HepG2 (cell line): ENCODE measurements at regions not wholly inside any gene's neighbourhood (a gene's known extent, or its start where the extent isn't known, plus 50 kb on each side); places are given as distances from the start of the nearest gene placed in this dataset.

Source experiments
- ATAC-seq: fragments of 200-7000 bp; cut with Tn5 transposase; 3 replicates; pipeline ENCODE4 v1.9.1; 2020; ENCODE audit warnings: mild to moderate bottlenecking, moderate library complexity
- BruUV-seq: library from RNA; stranded (reverse); fragments of 400-500 nt; replicated peaks from 2 replicates; lab custom pipeline; 2021; lab: Mats Ljungman, UMichigan
- CTCF ChIA-PET: fragments of 300-600 bp; formaldehyde crosslinking; extraction: SDS; loops from one replicate; lab custom pipeline; 2021; ENCODE audit warnings: low total read pairs, inconsistent platforms, low intra/inter-chr PET ratio; lab: Yijun Ruan, JAX
- POLR2A ChIA-PET: fragments of 350-600 bp; sonication (Branson Sonifier 250); formaldehyde crosslinking; loops from one replicate; lab custom pipeline; 2020; ENCODE audit warnings: antibody characterized with exemption, inconsistent platforms; lab: Yijun Ruan, JAX
- DNase-seq: peaks from one replicate; pipeline ENCODE4 v3.0.0-alpha.2; 2015; ENCODE audit warnings: low spot score
- FAIRE-seq: peaks from 3 replicates; lab custom pipeline; 2011; peaks lifted over from hg19 to GRCh38; lab: Jason Lieb, UNC
- H2AFZ ChIP-seq: one replicate; pipeline ENCODE4 v1.6.1; 2011; ENCODE audit warnings: low read length, inconsistent platforms
- H3K27ac ChIP-seq: fragments of 300-600 bp; 3 replicates; pipeline ENCODE4 v1.8.0; 2011; ENCODE audit warnings: mixed run types, mild to moderate bottlenecking, mixed read lengths, low read length, inconsistent platforms; ENCODE audit not compliant: insufficient read depth; ENCODE audit errors: extremely low read length
- H3K27me3 ChIP-seq, 2 experiments: fragments of 200-600 bp in 1 of 2; 2 replicates in 1 of 2; 3 replicates in 1 of 2; pipeline versions ENCODE4 v1.6.0 to v1.8.0; 2011; ENCODE audit warnings: low read length in 2 of 2, mild to moderate bottlenecking in 2 of 2, moderate library complexity in 2 of 2, inconsistent platforms in 1 of 2; ENCODE audit not compliant: insufficient read depth in 2 of 2, control insufficient read depth in 1 of 2
- H3K36me3 ChIP-seq, 2 experiments: fragments of 200-600 bp in 1 of 2; replicated peaks in 1 of 2; 2 replicates in 1 of 2; 3 replicates in 1 of 2; pipeline versions ENCODE4 v1.5.1 to v1.8.0; 2011; ENCODE audit warnings: low read length in 2 of 2, inconsistent platforms in 1 of 2; ENCODE audit not compliant: insufficient read depth in 2 of 2, control insufficient read depth in 1 of 2
- H3K4me1 ChIP-seq: 2 replicates; pipeline ENCODE4 v1.5.1; 2012; ENCODE audit warnings: low read length, inconsistent platforms; ENCODE audit not compliant: insufficient read depth
- H3K4me2 ChIP-seq: 2 replicates; pipeline ENCODE4 v1.6.0; 2011; ENCODE audit warnings: low read depth, low read length, inconsistent platforms
- H3K4me3 ChIP-seq, 3 experiments: fragments of 200-600 bp in 1 of 3; sonication (generic), shearing (Covaris generic) in 1 of 3; replicated peaks in 1 of 3; 2 replicates each; pipeline ENCODE4 v1.5.1; 2011 to 2016; ENCODE audit warnings: low read length in 3 of 3, inconsistent platforms in 2 of 3, low read depth in 2 of 3, mild to moderate bottlenecking in 2 of 3, control low read depth in 1 of 3, mixed read lengths in 1 of 3; ENCODE audit not compliant: insufficient read depth in 1 of 3
- H3K79me2 ChIP-seq: one replicate; pipeline ENCODE4 v1.6.1; 2011; ENCODE audit warnings: low read length, inconsistent platforms; ENCODE audit not compliant: insufficient read depth
- H3K9ac ChIP-seq: 2 replicates; pipeline ENCODE4 v1.6.0; 2011; ENCODE audit warnings: mild to moderate bottlenecking, low read depth, low read length, inconsistent platforms; ENCODE audit not compliant: insufficient read depth
- H3K9me3 ChIP-seq: 2 replicates; pipeline ENCODE4 v1.5.1; 2012; ENCODE audit warnings: mild to moderate bottlenecking, low read length
- H4K20me1 ChIP-seq: 2 replicates; pipeline ENCODE4 v1.6.0; 2011; ENCODE audit warnings: inconsistent platforms, mild to moderate bottlenecking, low read length, moderate library complexity; ENCODE audit not compliant: insufficient read depth
- ATF5 ChIP-seq: sonication (generic); formaldehyde crosslinking; IDR thresholded peaks from 2 replicates; pipeline ENCODE4 v1.4.0; 2020; ENCODE audit warnings: mild to moderate bottlenecking, low read depth, missing genetic modification reagents
- KDM5B ChIP-seq: sonication (generic); formaldehyde crosslinking; IDR thresholded peaks from 2 replicates; pipeline ENCODE4 v1.4.0; 2020; ENCODE audit warnings: missing genetic modification reagents, mild to moderate bottlenecking, borderline replicate concordance
- NR0B2 ChIP-seq: sonication (generic); formaldehyde crosslinking; IDR thresholded peaks from 2 replicates; pipeline ENCODE4 v1.4.0; 2020; ENCODE audit warnings: mild to moderate bottlenecking, missing genetic modification reagents
- ZNF281 ChIP-seq: sonication (generic); formaldehyde crosslinking; IDR thresholded peaks from 2 replicates; pipeline ENCODE4 v1.4.0; 2020; ENCODE audit warnings: missing genetic modification reagents, borderline replicate concordance
- ZNF460 ChIP-seq: sonication (generic); formaldehyde crosslinking; IDR thresholded peaks from 2 replicates; pipeline ENCODE4 v1.5.1; 2020; ENCODE audit warnings: missing genetic modification reagents, mild to moderate bottlenecking, borderline replicate concordance
- ZNF577 ChIP-seq: sonication (generic); formaldehyde crosslinking; IDR thresholded peaks from 2 replicates; pipeline ENCODE4 v1.4.0; 2020; ENCODE audit warnings: mild to moderate bottlenecking, low read depth, missing genetic modification reagents, borderline replicate concordance
- ZNF770 ChIP-seq: sonication (generic); formaldehyde crosslinking; IDR thresholded peaks from 2 replicates; pipeline ENCODE4 v1.5.0; 2020; ENCODE audit warnings: mild to moderate bottlenecking, missing genetic modification reagents
- WGBS: methylation state at CpG from one replicate; pipeline ENCODE4 v1.1.6; 2017; ENCODE audit warnings: low lambda C conversion rate; 5-methylcytosine and 5-hydroxymethylcytosine counted together
- in situ Hi-C: cut with HindIII; loops from 2 replicates; pipeline ENCODE4 v1.10.0; 2017; ENCODE audit warnings: low pct_unique_long_range_greater_than_20kb; ENCODE audit not compliant: extremely low pct_ligation_motif_present
- intact Hi-C: fragments of 100-400 bp; cut with micrococcal nuclease; formaldehyde crosslinking; loops from one replicate; pipeline ENCODE4 v1.10.0; 2022; ENCODE audit not compliant: unreplicated experiment

- ChIA-PET POLR2A (no interaction called here), CTCF (no interaction called here)
- H3K27ac ChIP-seq: no peak overlapping the region
- H3K9ac ChIP-seq: no peak overlapping the region
- H2AFZ ChIP-seq: no peak overlapping the region
- TF ChIP-seq NR0B2 (CRISPR knock-in tag) (no peak), ZNF281 (CRISPR knock-in tag) (no peak), KDM5B (no peak), ZNF460 (CRISPR knock-in tag) (no peak), ZNF577 (CRISPR knock-in tag) (no peak), ATF5 (CRISPR knock-in tag) (no peak), ZNF770 (CRISPR knock-in tag) (no peak)
- no peaks in the 10 kb centered on the region for H3K27me3 ChIP-seq
- WGBS: 0% methylated on average over 2 of the region's 2 CpGs
- no peak overlapping the region for H3K4me3 ChIP-seq
- H3K9me3 ChIP-seq: peaks cover 27% of the 10 kb centered on the region
- H3K36me3 ChIP-seq: no peaks in the 10 kb centered on the region
- H3K4me2 ChIP-seq: no peak overlapping the region
- no peak for FAIRE-seq
- intact Hi-C loops: no loop called here
- H3K4me1 ChIP-seq: no peaks in the 10 kb centered on the region
- no peak for ATAC-seq
- in situ Hi-C loops: no loop called here
- BruUV-seq: no TSS peak
- H4K20me1 ChIP-seq: no peaks in the 10 kb centered on the region
- no peaks in the 10 kb centered on the region for H3K79me2 ChIP-seq
- DNase-seq: no peak
These were observed 300.0 kb downstream of the CHRM3 start for GRCh38 chr1:239686386-239686785.
